Mammary epithelial cell (primary cell): ENCODE measurements at regions not wholly inside any gene's neighbourhood (a gene's known extent, or its start where the extent isn't known, plus 50 kb on each side); places are given as distances from the start of the nearest gene placed in this dataset.

ENCODE experiments used
- EZH2 ChIP-seq: IDR thresholded peaks from 2 replicates; pipeline ENCODE4 v1.6.1; 2012; ENCODE audit warnings: low read length, inconsistent platforms, borderline replicate concordance
- TF ChIP-seq, protein P1 (sequence below), 2 donors: IDR thresholded peaks in 1 of 2; conservative IDR thresholded peaks in 1 of 2; 2 replicates each; pipeline ENCODE4 v1.5.1; 2011 to 2012; ENCODE audit warnings: inconsistent platforms in 2 of 2, low read length in 2 of 2, mild to moderate bottlenecking in 2 of 2, control low read depth in 1 of 2, low read depth in 1 of 2; ENCODE audit not compliant: insufficient read depth in 1 of 2; ENCODE audit errors: extremely low read depth in 1 of 2

DNA sequence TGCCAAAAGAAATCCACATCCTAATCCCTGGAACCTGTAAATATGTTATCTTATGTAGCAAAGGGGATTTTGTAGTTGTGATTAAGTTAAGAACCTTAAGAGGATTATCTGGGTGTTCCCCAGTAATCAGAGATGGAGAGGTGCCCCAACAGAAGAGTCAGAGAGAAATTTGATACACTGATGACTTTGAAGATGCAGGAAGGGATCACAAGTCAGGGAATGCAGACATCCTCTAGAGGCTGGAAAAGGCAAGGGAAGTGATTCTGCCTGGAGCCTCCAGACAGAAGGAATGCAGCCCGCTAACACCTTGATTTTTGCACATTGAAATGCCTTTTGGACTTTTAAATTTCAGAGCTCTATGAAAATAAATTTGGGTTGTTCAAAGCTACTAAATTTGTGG is 531.7 kb downstream of the DNAJB9 start:
- TF ChIP-seq, protein P1, sequence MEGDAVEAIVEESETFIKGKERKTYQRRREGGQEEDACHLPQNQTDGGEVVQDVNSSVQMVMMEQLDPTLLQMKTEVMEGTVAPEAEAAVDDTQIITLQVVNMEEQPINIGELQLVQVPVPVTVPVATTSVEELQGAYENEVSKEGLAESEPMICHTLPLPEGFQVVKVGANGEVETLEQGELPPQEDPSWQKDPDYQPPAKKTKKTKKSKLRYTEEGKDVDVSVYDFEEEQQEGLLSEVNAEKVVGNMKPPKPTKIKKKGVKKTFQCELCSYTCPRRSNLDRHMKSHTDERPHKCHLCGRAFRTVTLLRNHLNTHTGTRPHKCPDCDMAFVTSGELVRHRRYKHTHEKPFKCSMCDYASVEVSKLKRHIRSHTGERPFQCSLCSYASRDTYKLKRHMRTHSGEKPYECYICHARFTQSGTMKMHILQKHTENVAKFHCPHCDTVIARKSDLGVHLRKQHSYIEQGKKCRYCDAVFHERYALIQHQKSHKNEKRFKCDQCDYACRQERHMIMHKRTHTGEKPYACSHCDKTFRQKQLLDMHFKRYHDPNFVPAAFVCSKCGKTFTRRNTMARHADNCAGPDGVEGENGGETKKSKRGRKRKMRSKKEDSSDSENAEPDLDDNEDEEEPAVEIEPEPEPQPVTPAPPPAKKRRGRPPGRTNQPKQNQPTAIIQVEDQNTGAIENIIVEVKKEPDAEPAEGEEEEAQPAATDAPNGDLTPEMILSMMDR (conservative IDR thresholded peaks at IDR 0.05 in 1 of 2, IDR thresholded peaks at IDR 0.05 in 1 of 2; ENCODE audit: extremely low read depth in 1 of 2, insufficient read depth in 1 of 2, low read depth in 1 of 2, low read length in 2 of 2), result no peak
- no peak for TF ChIP-seq EZH2
